Left lung (tissue), 4 donors: ENCODE measurements at regions not wholly inside any gene's neighbourhood (a gene's known extent, or its start where the extent isn't known, plus 50 kb on each side); places are given as distances from the start of the nearest gene placed in this dataset.

ENCODE experiments used
- ATAC-seq: fragments of 200-7000 bp; cut with Tn5 transposase; one replicate; pipeline ENCODE4 v1.9.1; 2020; ENCODE audit warnings: moderate library complexity
- DNase-seq, 4 donors: peaks; one replicate each; pipeline ENCODE4 v3.0.0-alpha.2; 2013 to 2020
- H3K27ac ChIP-seq, 2 donors: fragments of 200-600 bp; sonication (generic) in 1 of 2; one replicate each; pipeline versions ENCODE4 v1.5.0 to v1.8.0; 2020 to 2021
- H3K27me3 ChIP-seq, 2 donors: fragments of 200-600 bp; sonication (generic) in 1 of 2; one replicate each; pipeline versions ENCODE4 v1.5.0 to v1.8.0; 2020 to 2021
- H3K36me3 ChIP-seq, 2 donors: fragments of 200-600 bp; sonication (generic) in 1 of 2; one replicate each; pipeline versions ENCODE4 v1.5.0 to v1.8.0; 2020 to 2021
- H3K4me1 ChIP-seq, 2 donors: fragments of 200-600 bp; one replicate each; pipeline ENCODE4 v1.8.0; 2021
- H3K4me3 ChIP-seq, 2 donors: fragments of 200-600 bp; sonication (generic) in 1 of 2; one replicate each; pipeline versions ENCODE4 v1.5.0 to v1.8.0; 2020 to 2021; ENCODE audit warnings: mild to moderate bottlenecking in 1 of 2
- H3K9me3 ChIP-seq, 2 donors: fragments of 200-600 bp; sonication (generic) in 1 of 2; one replicate each; pipeline versions ENCODE4 v1.5.0 to v1.8.0; 2020 to 2021
- CTCF ChIP-seq, 2 donors: fragments of 200-600 bp; sonication (generic) in 1 of 2; IDR thresholded peaks; one replicate each; pipeline versions ENCODE4 v1.5.0 to v1.8.0; 2021; ENCODE audit warnings: antibody characterized with exemption in 2 of 2
- intact Hi-C, 2 donors: fragments of 100-400 bp; cut with DNase I; formaldehyde crosslinking; loops; one replicate each; pipeline versions ENCODE4 v1.11.2 to v1.14.2; 2022
- donor health status: DM: no; HTN: yes; CAD: no.
- donor health status: DM: no; HTN: no; CAD: no.

DNA sequence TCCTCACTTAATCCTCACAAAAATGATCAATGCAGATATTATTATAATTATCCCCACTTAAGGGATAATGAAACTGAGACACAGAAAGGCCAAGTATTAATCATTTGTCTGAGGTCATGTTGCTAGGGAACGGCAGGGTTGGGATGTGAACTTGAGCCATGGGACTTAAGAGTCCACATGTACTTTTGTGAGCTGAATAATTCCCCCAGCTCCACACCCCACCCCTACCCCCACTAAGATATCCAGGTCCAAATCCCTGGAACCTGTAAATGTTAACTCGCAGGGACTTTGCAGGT lies 290.5 kb upstream of the GADL1 start:
- intact Hi-C loops, result no loop called here
- ATAC-seq (no peak), DNase-seq (no peak)
- TF ChIP-seq CTCF (IDR thresholded peaks at IDR 0.05), result no peak
- no peaks in the 10 kb centered on the region for H3K4me1 ChIP-seq
- no peaks in the 10 kb centered on the region for H3K27me3 ChIP-seq
- no peak overlapping the region for H3K4me3 ChIP-seq
- H3K9me3 ChIP-seq, result no peaks in the 10 kb centered on the region
- H3K36me3 ChIP-seq, result no peaks in the 10 kb centered on the region
- no peak overlapping the region for H3K27ac ChIP-seq

GRCh38 chr3:31186041-31186440 lies 291.6 kb upstream of the GADL1 start:
- H3K36me3 ChIP-seq, result no peaks in the 10 kb centered on the region
- H3K27me3 ChIP-seq, result no peaks in the 10 kb centered on the region
- intact Hi-C loops, result no loop called here
- H3K4me3 ChIP-seq, result no peak overlapping the region
- H3K4me1 ChIP-seq, result no peaks in the 10 kb centered on the region
- no peak overlapping the region for H3K27ac ChIP-seq
- no peak for TF ChIP-seq CTCF (IDR thresholded peaks at IDR 0.05)
- ATAC-seq (no peak), DNase-seq (no peak)
- no peaks in the 10 kb centered on the region for H3K9me3 ChIP-seq

DNA sequence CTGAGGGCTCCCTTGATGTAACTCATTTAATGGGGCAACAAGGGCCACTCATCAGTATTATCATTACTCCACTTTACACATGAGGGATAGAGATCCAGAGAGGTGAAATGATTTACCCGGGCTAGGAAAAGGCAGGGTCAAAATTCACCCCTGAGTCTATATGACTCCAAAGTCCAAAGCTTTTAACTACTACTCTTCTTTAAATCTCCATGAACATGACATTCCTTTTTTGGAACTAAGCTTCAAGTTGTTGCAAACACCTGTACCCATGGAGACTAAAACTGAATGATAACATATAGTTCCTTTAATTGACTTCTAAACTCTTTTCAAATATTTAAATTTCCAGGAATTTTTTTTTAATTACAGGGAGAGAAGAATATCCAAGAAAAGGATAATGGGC lies 292.9 kb upstream of the GADL1 start:
- DNase-seq (no peak), ATAC-seq (no peak)
- Histone ChIP-seq H3K36me3 (no peaks in the 10 kb centered on the region), H3K4me3 (no peak overlapping the region), H3K4me1 (no peaks in the 10 kb centered on the region), H3K27ac (no peak overlapping the region), H3K9me3 (no peaks in the 10 kb centered on the region), H3K27me3 (no peaks in the 10 kb centered on the region)
- intact Hi-C loops, result no loop called here
- no peak for TF ChIP-seq CTCF (IDR thresholded peaks at IDR 0.05)

GRCh38 chr3:31188112-31188511 lies 293.7 kb upstream of the GADL1 start:
- H3K27ac ChIP-seq, result no peak overlapping the region
- no peak for DNase-seq
- no peaks in the 10 kb centered on the region for H3K4me1 ChIP-seq
- no peaks in the 10 kb centered on the region for H3K36me3 ChIP-seq
- no peak for ATAC-seq
- intact Hi-C loops, result no loop called here
- no peak overlapping the region for H3K4me3 ChIP-seq
- no peak for TF ChIP-seq CTCF (IDR thresholded peaks at IDR 0.05)
- H3K27me3 ChIP-seq, result no peaks in the 10 kb centered on the region
- H3K9me3 ChIP-seq, result no peaks in the 10 kb centered on the region

- DNase-seq (no peak), ATAC-seq (no peak)
- Histone ChIP-seq H3K4me3 (no peak overlapping the region), H3K9me3 (no peaks in the 10 kb centered on the region), H3K27ac (no peak overlapping the region), H3K4me1 (no peaks in the 10 kb centered on the region), H3K27me3 (no peaks in the 10 kb centered on the region), H3K36me3 (no peaks in the 10 kb centered on the region)
- no peak for TF ChIP-seq CTCF (IDR thresholded peaks at IDR 0.05)
- intact Hi-C loops, result no loop called here
Observed at GRCh38 chr3:31189330-31189729, 294.9 kb upstream of the GADL1 start.
